ENCODE measurements at regions not wholly inside any gene's neighbourhood (a gene's known extent, or its start where the extent isn't known, plus 50 kb on each side); places are given as distances from the start of the nearest gene placed in this dataset.

DNA sequence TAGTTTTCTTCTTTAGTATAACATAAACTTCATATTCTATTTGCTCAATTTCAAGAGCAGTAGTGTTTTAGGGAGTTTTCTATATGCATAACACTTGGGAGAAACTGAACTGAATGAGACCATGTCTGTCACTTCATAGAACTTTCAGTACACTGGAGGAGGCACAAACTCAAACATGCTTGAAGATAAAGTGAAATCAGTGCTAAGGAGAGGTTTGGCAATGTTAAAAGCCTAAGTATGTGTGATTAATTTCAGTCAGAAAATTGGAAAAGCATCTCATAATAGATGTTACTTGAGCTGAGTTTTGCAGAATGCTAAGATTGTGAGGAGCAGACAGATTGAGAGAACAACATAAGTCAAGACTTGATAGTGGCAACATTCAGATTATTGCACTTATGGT is 411.2 kb upstream of the HS3ST1 start:
- intact Hi-C loops (cut with DNase I), result no loop called here
- DNase-seq, result no peak
- no peaks in the 10 kb centered on the region for H3K9me3 ChIP-seq
- H3K4me3 ChIP-seq, result no peak overlapping the region
- no peaks in the 10 kb centered on the region for H3K27me3 ChIP-seq (ENCODE audit: insufficient read depth in 3 of 3, low read length in 2 of 3)
- ATAC-seq, result no peak
- no peaks in the 10 kb centered on the region for H3K4me1 ChIP-seq
- TF ChIP-seq, protein P1, sequence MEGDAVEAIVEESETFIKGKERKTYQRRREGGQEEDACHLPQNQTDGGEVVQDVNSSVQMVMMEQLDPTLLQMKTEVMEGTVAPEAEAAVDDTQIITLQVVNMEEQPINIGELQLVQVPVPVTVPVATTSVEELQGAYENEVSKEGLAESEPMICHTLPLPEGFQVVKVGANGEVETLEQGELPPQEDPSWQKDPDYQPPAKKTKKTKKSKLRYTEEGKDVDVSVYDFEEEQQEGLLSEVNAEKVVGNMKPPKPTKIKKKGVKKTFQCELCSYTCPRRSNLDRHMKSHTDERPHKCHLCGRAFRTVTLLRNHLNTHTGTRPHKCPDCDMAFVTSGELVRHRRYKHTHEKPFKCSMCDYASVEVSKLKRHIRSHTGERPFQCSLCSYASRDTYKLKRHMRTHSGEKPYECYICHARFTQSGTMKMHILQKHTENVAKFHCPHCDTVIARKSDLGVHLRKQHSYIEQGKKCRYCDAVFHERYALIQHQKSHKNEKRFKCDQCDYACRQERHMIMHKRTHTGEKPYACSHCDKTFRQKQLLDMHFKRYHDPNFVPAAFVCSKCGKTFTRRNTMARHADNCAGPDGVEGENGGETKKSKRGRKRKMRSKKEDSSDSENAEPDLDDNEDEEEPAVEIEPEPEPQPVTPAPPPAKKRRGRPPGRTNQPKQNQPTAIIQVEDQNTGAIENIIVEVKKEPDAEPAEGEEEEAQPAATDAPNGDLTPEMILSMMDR (IDR thresholded peaks at IDR 0.05), result no peak
- H3K36me3 ChIP-seq (ENCODE audit: insufficient read depth in 1 of 2, low read depth in 1 of 2), result no peaks in the 10 kb centered on the region
- H3K27ac ChIP-seq, result no peak overlapping the region

GRCh38 chr4:11831739-11832138 is 403.0 kb upstream of the HS3ST1 start:
- 9 to 22% (median 19%) methylated on average over 5 of the region's 5 CpGs for WGBS, 3 donors
- ATAC-seq (no peak), DNase-seq (no peak)
- Histone ChIP-seq H3K36me3 (ENCODE audit: insufficient read depth in 1 of 2, low read depth in 1 of 2) (no peaks in the 10 kb centered on the region), H3K9me3 (no peaks in the 10 kb centered on the region), H3K4me1 (no peaks in the 10 kb centered on the region), H3K27ac (no peak overlapping the region), H3K27me3 (ENCODE audit: insufficient read depth in 3 of 3, low read length in 2 of 3) (no peaks in the 10 kb centered on the region), H3K4me3 (no peak overlapping the region)
- intact Hi-C loops (cut with DNase I), result no loop called here
- TF ChIP-seq, protein P1 (IDR thresholded peaks at IDR 0.05), result no peak

DNA sequence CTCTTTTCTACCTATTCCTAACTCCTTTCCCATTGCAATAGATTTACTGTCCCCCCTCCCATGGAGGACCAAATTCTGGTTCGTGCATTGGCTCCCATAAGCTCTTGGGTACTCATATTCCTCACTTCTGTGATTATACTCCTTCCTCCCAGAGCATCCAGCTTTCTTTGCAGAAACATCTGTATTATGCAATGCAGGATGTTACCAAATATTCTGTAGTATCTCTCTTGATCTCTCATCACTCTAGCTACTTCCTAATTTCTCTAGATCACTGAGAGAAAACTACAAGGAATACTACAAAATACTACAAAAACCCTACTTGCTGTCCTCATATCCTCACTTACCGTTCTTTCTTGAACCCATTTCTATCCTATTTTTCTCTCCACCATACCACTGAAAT is 395.9 kb upstream of the HS3ST1 start:
- intact Hi-C loops (cut with DNase I), result no loop called here
- H3K27me3 ChIP-seq (ENCODE audit: insufficient read depth in 3 of 3, low read length in 2 of 3), result no peaks in the 10 kb centered on the region
- 58 to 75% (median 64%) methylated on average over 2 of the region's 2 CpGs for WGBS, 3 donors
- ATAC-seq (no peak), DNase-seq (no peak)
- no peaks in the 10 kb centered on the region for H3K4me1 ChIP-seq
- H3K36me3 ChIP-seq (ENCODE audit: insufficient read depth in 1 of 2, low read depth in 1 of 2), result no peaks in the 10 kb centered on the region
- no peak overlapping the region for H3K4me3 ChIP-seq
- no peaks in the 10 kb centered on the region for H3K9me3 ChIP-seq
- no peak overlapping the region for H3K27ac ChIP-seq
- TF ChIP-seq, protein P1 (IDR thresholded peaks at IDR 0.05), result no peak

DNA sequence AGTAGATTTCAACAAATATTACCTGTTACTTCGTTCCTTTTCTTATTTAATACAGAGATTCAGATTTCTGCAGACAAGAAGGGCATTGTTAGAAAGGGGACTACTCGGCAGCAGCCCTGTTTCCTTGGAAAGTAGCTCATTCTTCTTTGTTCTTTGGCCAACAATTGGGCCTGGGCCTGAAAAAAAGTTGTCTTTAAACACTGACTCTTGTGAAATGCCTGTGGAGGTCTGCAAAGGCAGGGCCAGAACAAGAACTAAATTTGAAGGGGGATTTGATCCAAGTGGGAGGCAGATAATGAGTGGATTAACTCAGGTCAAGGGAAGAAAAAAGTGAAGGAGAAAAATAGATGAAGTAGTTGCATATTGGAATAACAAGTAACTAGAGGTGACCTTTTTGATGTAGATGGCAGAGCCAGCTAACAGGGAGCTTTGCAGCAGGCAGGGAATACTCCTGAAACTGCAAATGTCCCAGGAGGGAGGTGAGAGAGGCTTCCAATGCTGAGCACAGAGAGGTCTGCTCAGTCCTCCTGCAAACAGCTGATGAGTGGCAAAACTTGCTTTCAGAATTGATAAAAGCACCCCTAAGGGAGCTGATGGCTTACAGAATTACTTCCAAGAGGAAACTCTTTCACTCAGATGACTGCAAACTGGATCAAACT is 393.2 kb upstream of the HS3ST1 start:
- intact Hi-C loops (cut with DNase I), result no loop called here
- DNase-seq, result no peak
- Histone ChIP-seq H3K27me3 (ENCODE audit: insufficient read depth in 3 of 3, low read length in 2 of 3) (no peaks in the 10 kb centered on the region), H3K9me3 (no peaks in the 10 kb centered on the region), H3K4me3 (no peak overlapping the region), H3K27ac (no peak overlapping the region), H3K4me1 (no peaks in the 10 kb centered on the region), H3K36me3 (ENCODE audit: insufficient read depth in 1 of 2, low read depth in 1 of 2) (no peaks in the 10 kb centered on the region)
- TF ChIP-seq, protein P1 (IDR thresholded peaks at IDR 0.05), result no peak
- 25 to 40% (median 34%) methylated on average over 2 of the region's 2 CpGs for WGBS, 3 donors
- ATAC-seq, result no peak

DNA sequence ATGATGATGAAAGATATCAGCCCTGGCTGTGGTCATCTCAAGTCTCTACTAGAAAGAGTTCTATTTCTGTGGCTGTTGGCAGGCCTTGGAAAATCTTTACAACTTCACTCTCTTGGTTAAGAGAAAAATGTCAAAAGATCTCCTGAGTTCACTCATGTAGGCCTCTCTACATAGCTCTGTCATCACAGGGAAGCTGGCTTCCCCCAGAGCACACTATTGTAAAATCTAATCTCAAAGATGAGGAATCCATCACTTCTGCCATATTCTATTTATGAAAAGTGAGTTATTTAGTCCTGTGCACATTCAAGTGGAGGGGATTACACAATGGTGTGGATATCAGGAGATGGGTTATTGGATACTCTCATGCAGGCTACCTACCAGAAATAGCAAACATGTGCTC is 388.4 kb upstream of the HS3ST1 start:
- ATAC-seq (no peak), DNase-seq (no peak)
- Histone ChIP-seq H3K9me3 (no peaks in the 10 kb centered on the region), H3K36me3 (ENCODE audit: insufficient read depth in 1 of 2, low read depth in 1 of 2) (no peaks in the 10 kb centered on the region), H3K27me3 (ENCODE audit: insufficient read depth in 3 of 3, low read length in 2 of 3) (no peaks in the 10 kb centered on the region), H3K4me3 (no peak overlapping the region), H3K27ac (no peak overlapping the region), H3K4me1 (no peaks in the 10 kb centered on the region)
- TF ChIP-seq, protein P1 (IDR thresholded peaks at IDR 0.05), result no peak
- intact Hi-C loops (cut with DNase I), result no loop called here
